IMR-90 (cell line): ENCODE measurements at regions not wholly inside any gene's neighbourhood (a gene's known extent, or its start where the extent isn't known, plus 50 kb on each side); places are given as distances from the start of the nearest gene placed in this dataset.

Experiments
- ATAC-seq: fragments of 200-7000 bp; cut with Tn5 transposase; 2 replicates; pipeline ENCODE4 v1.9.1; 2020; ENCODE audit warnings: low read depth, mild to moderate bottlenecking, moderate library complexity
- BruUV-seq: library from RNA; stranded (reverse); fragments of 400-500 nt; replicated peaks from 2 replicates; lab custom pipeline; 2021; lab: Mats Ljungman, UMichigan
- CTCF ChIA-PET: fragments of 300-600 bp; formaldehyde crosslinking; extraction: SDS; loops from one replicate; lab custom pipeline; 2021; ENCODE audit warnings: antibody characterized with exemption; lab: Yijun Ruan, JAX
- POLR2A ChIA-PET: fragments of 300-600 bp; sonication (Branson Sonifier 250); formaldehyde crosslinking; loops from one replicate; lab custom pipeline; 2022; ENCODE audit warnings: antibody characterized with exemption; ENCODE audit not compliant: unreplicated experiment; lab: Charles Lee
- DNase-seq: peaks from one replicate; pipeline ENCODE4 v3.0.0; 2013
- H2AFZ ChIP-seq: replicated peaks from 2 replicates; pipeline ENCODE3; 2013; ENCODE audit warnings: low read length, mild to moderate bottlenecking; ENCODE audit not compliant: poor library complexity
- H2AK5ac ChIP-seq: 2 replicates; pipeline ENCODE4 v1.6.1; 2013; ENCODE audit warnings: low read depth, low read length, inconsistent platforms
- H2AK9ac ChIP-seq: replicated peaks from 2 replicates; pipeline ENCODE3; 2013; ENCODE audit warnings: mild to moderate bottlenecking, low read depth, low read length, moderate library complexity; ENCODE audit not compliant: poor library complexity
- H2BK120ac ChIP-seq: 2 replicates; pipeline ENCODE4 v1.6.1; 2013; ENCODE audit warnings: low read depth, low read length, inconsistent platforms
- H2BK15ac ChIP-seq: 3 replicates; pipeline ENCODE4 v1.6.1; 2013; ENCODE audit warnings: low read depth, low read length, inconsistent platforms
- H2BK20ac ChIP-seq: 2 replicates; pipeline ENCODE4 v1.6.1; 2013; ENCODE audit warnings: low read depth, mild to moderate bottlenecking, inconsistent platforms, low read length, moderate library complexity
- H2BK5ac ChIP-seq: 2 replicates; pipeline ENCODE4 v1.6.1; 2013; ENCODE audit warnings: mild to moderate bottlenecking, low read depth, low read length, inconsistent platforms; ENCODE audit not compliant: poor library complexity, severe bottlenecking
- H3K14ac ChIP-seq: replicated peaks from 2 replicates; pipeline ENCODE4 v1.6.1; 2013; ENCODE audit warnings: low read depth, low read length, inconsistent platforms
- H3K18ac ChIP-seq: 2 replicates; pipeline ENCODE4 v1.6.1; 2013; ENCODE audit warnings: low read depth, low read length, control low read depth
- H3K23ac ChIP-seq: 2 replicates; pipeline ENCODE4 v1.6.1; 2013; ENCODE audit warnings: low read depth, low read length, inconsistent platforms
- H3K27ac ChIP-seq: 2 replicates; pipeline ENCODE4 v1.5.1; 2013; ENCODE audit warnings: mild to moderate bottlenecking, control low read depth, low read length; ENCODE audit not compliant: insufficient read depth
- H3K27me3 ChIP-seq: 2 replicates; pipeline ENCODE4 v1.6.1; 2013; ENCODE audit warnings: low read length; ENCODE audit not compliant: control insufficient read depth, insufficient read depth
- H3K36me3 ChIP-seq: 2 replicates; pipeline ENCODE4 v1.6.1; 2013; ENCODE audit warnings: low read length, mixed read lengths; ENCODE audit not compliant: control insufficient read depth, insufficient read depth
- H3K4ac ChIP-seq: 2 replicates; pipeline ENCODE4 v1.6.1; 2013; ENCODE audit warnings: low read depth, low read length, inconsistent platforms
- H3K4me1 ChIP-seq: 2 replicates; pipeline ENCODE4 v1.6.1; 2013; ENCODE audit warnings: low read length, mixed read lengths; ENCODE audit not compliant: control insufficient read depth, insufficient read depth
- H3K4me2 ChIP-seq: 2 replicates; pipeline ENCODE4 v1.6.1; 2013; ENCODE audit warnings: low read depth, mild to moderate bottlenecking, control low read depth, low read length, moderate library complexity
- H3K4me3 ChIP-seq: 2 replicates; pipeline ENCODE4 v1.5.1; 2013; ENCODE audit warnings: low read depth, mild to moderate bottlenecking, control low read depth, low read length, moderate library complexity; ENCODE audit not compliant: insufficient read depth
- H3K56ac ChIP-seq: 2 replicates; pipeline ENCODE4 v1.6.1; 2013; ENCODE audit warnings: low read length, inconsistent platforms; ENCODE audit not compliant: insufficient read depth; ENCODE audit errors: extremely low read depth
- H3K79me1 ChIP-seq, 2 experiments: 2 replicates each; pipeline ENCODE4 v1.6.1; 2013; ENCODE audit warnings: low read length in 2 of 2, inconsistent platforms in 1 of 2, low read depth in 1 of 2
- H3K9ac ChIP-seq: 2 replicates; pipeline ENCODE4 v1.6.1; 2013; ENCODE audit warnings: low read depth, low read length, control low read depth
- H3K9me1 ChIP-seq: 2 replicates; pipeline ENCODE4 v1.6.1; 2013; ENCODE audit warnings: low read length, inconsistent platforms; ENCODE audit not compliant: insufficient read depth
- H3K9me3 ChIP-seq: 2 replicates; pipeline ENCODE4 v1.6.1; 2013; ENCODE audit warnings: low read length; ENCODE audit not compliant: control insufficient read depth, insufficient read depth
- H4K20me1 ChIP-seq: 2 replicates; pipeline ENCODE4 v1.6.1; 2013; ENCODE audit warnings: low read length, inconsistent platforms; ENCODE audit not compliant: insufficient read depth
- H4K5ac ChIP-seq: 2 replicates; pipeline ENCODE4 v1.6.1; 2013; ENCODE audit warnings: mild to moderate bottlenecking, low read depth, low read length, control low read depth
- H4K8ac ChIP-seq, 2 experiments: 2 replicates each; pipeline ENCODE4 v1.6.1; 2013; ENCODE audit warnings: low read depth in 2 of 2, low read length in 2 of 2, control low read depth in 1 of 2, inconsistent platforms in 1 of 2
- H4K91ac ChIP-seq: 2 replicates; pipeline ENCODE4 v1.6.1; 2013; ENCODE audit warnings: low read depth, low read length, inconsistent platforms; ENCODE audit not compliant: insufficient read depth
- MAFK ChIP-seq: IDR thresholded peaks from 2 replicates; pipeline ENCODE4 v1.6.1; 2012; ENCODE audit warnings: low read depth, low read length, improper control_type of control experiment
- RFX5 ChIP-seq: IDR thresholded peaks from 2 replicates; pipeline ENCODE4 v1.8.0; 2012; ENCODE audit warnings: low read depth, mild to moderate bottlenecking, low read length, moderate library complexity
- WGBS, 2 experiments: methylation state at CpG; one replicate each; pipeline versions ENCODE4 v1.1.5 to v1.1.7; 2013; ENCODE audit warnings: missing lambda C conversion rate in 2 of 2; ENCODE audit not compliant: insufficient read length in 1 of 2; ENCODE audit errors: extremely low coverage in 2 of 2; 5-methylcytosine and 5-hydroxymethylcytosine counted together
- dilution Hi-C: fragments of 300-500 bp; cut with HindIII; formaldehyde crosslinking; loops from one replicate; pipeline ENCODE4 v1.14.3; 2018; ENCODE audit warnings: low sequenced_read_pairs; ENCODE audit not compliant: unreplicated experiment
- in situ Hi-C: fragments of 300-500 bp; cut with MboI; formaldehyde crosslinking; loops from 3 replicates; pipeline ENCODE4 v1.14.3; 2019; ENCODE audit warnings: low sequenced_read_pairs, inconsistent platforms, mixed read lengths
- intact Hi-C: fragments of 100-400 bp; cut with micrococcal nuclease; formaldehyde crosslinking; loops from 2 replicates; pipeline ENCODE4 v1.10.0; 2022

DNA sequence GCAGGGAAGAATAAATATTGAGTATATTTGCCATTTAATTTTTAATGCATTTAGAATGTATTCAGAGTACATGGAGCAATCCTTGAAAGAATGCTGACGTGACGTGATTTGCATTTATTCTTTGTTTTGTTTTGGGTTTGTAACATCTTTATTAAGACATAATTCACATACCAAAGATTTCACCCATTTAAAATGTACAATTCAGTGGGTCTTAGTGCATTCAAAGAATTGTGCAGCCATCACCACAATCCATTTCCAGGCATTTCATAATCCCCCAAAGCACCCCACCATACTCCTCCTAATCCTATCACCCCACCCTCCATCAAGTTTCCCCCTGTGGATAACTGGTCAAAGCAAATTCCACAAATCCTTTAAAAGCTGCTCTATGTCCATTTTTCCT lies 87.4 kb downstream of the FAM9B start:
- Histone ChIP-seq H4K5ac (no peak overlapping the region), H4K91ac (no peak overlapping the region), H3K79me1 (no peaks in the 10 kb centered on the region), H3K18ac (no peak overlapping the region), H2BK5ac (no peak overlapping the region), H2BK20ac (no peak overlapping the region), H3K27me3 (peaks cover 2% of the 10 kb centered on the region; the same call in 1 of the 2 replicates), H3K4me2 (no peak overlapping the region), H4K20me1 (no peaks in the 10 kb centered on the region), H3K4ac (no peak overlapping the region), H3K36me3 (no peaks in the 10 kb centered on the region), H3K14ac (no peak overlapping the region), H2AK9ac (no peak overlapping the region), H3K9me1 (no peaks in the 10 kb centered on the region), H4K8ac (no peak overlapping the region), H3K4me1 (no peaks in the 10 kb centered on the region), H2AK5ac (no peak overlapping the region), H3K9ac (no peak overlapping the region), H3K23ac (no peak overlapping the region), H3K9me3 (no peaks in the 10 kb centered on the region), H3K4me3 (no peak overlapping the region), H2AFZ (no peak overlapping the region), H3K56ac (no peak overlapping the region), H2BK15ac (no peak overlapping the region), H3K27ac (no peak overlapping the region), H2BK120ac (no peak overlapping the region)
- POLR2A ChIA-PET = no interaction called here
- TF ChIP-seq RFX5 = no peak
- TF ChIP-seq MAFK = peak; percentile 69
- CTCF ChIA-PET = no interaction called here
- dilution Hi-C loops = no loop called here
- in situ Hi-C loops = no loop called here
- no TSS peak for BruUV-seq
- DNase-seq (no peak), ATAC-seq (no peak)
- WGBS, 2 experiments = no CpG with 5 or more reads among the region's 2 CpGs
- intact Hi-C loops = no loop called here
